Left ventricle myocardium inferior (tissue), 1 donor: ENCODE measurements at regions not wholly inside any gene's neighbourhood (a gene's known extent, or its start where the extent isn't known, plus 50 kb on each side); places are given as distances from the start of the nearest gene placed in this dataset.

Source experiments
- DNase-seq: peaks from one replicate; pipeline ENCODE4 v3.0.0-alpha.2; 2020
- H3K27ac ChIP-seq: fragments of 200-600 bp; replicated peaks from 2 replicates; pipeline ENCODE4 v1.8.0; 2021
- H3K27me3 ChIP-seq: fragments of 200-600 bp; 2 replicates; pipeline ENCODE4 v1.8.0; 2021; ENCODE audit warnings: low read depth
- H3K36me3 ChIP-seq: fragments of 200-600 bp; 2 replicates; pipeline ENCODE4 v1.8.0; 2021
- H3K4me1 ChIP-seq: fragments of 200-600 bp; 2 replicates; pipeline ENCODE4 v1.8.0; 2021
- H3K4me3 ChIP-seq: fragments of 200-600 bp; 2 replicates; pipeline ENCODE4 v1.8.0; 2021; ENCODE audit warnings: mild to moderate bottlenecking, moderate library complexity
- H3K9me3 ChIP-seq: fragments of 200-600 bp; replicated peaks from 2 replicates; pipeline ENCODE4 v1.8.0; 2021
- CTCF ChIP-seq: fragments of 200-600 bp; IDR thresholded peaks from 2 replicates; pipeline ENCODE4 v1.8.0; 2021; ENCODE audit warnings: antibody characterized with exemption, mild to moderate bottlenecking, borderline replicate concordance
- intact Hi-C: fragments of 100-400 bp; cut with micrococcal nuclease; formaldehyde crosslinking; loops from one replicate; pipeline ENCODE4 v1.11.0; 2022
- donor health status: DM: no; HTN: yes; CAD: no; lungs with severe emphysema.

GRCh38 chrX:13927175-13927574 is 102.5 kb downstream of the GEMIN8 start:
- Histone ChIP-seq H3K27ac (no peak overlapping the region), H3K4me1 (no peaks in the 10 kb centered on the region), H3K4me3 (no peak overlapping the region), H3K9me3 (no peaks in the 10 kb centered on the region), H3K27me3 (no peaks in the 10 kb centered on the region), H3K36me3 (no peaks in the 10 kb centered on the region)
- no peak for TF ChIP-seq CTCF
- DNase-seq: no peak
- intact Hi-C loops: no loop called here

GRCh38 chrX:13923845-13924244 is 105.8 kb downstream of the GEMIN8 start:
- Histone ChIP-seq H3K36me3 (no peaks in the 10 kb centered on the region), H3K27me3 (no peaks in the 10 kb centered on the region), H3K4me3 (no peak overlapping the region), H3K27ac (no peak overlapping the region), H3K4me1 (no peaks in the 10 kb centered on the region), H3K9me3 (no peaks in the 10 kb centered on the region)
- TF ChIP-seq CTCF: no peak
- intact Hi-C loops: no loop called here
- DNase-seq: no peak

- TF ChIP-seq CTCF: no peak
- H3K27me3 ChIP-seq: no peaks in the 10 kb centered on the region
- no peaks in the 10 kb centered on the region for H3K4me1 ChIP-seq
- no peaks in the 10 kb centered on the region for H3K9me3 ChIP-seq
- no peaks in the 10 kb centered on the region for H3K36me3 ChIP-seq
- intact Hi-C loops: no loop called here
- no peak overlapping the region for H3K4me3 ChIP-seq
- no peak for DNase-seq
- H3K27ac ChIP-seq: no peak overlapping the region
Observed at GRCh38 chrX:13923289-13923688, 106.4 kb upstream of the GPM6B start.

GRCh38 chrX:13917507-13917906 is 100.6 kb upstream of the GPM6B start:
- intact Hi-C loops: no loop called here
- Histone ChIP-seq H3K9me3 (no peaks in the 10 kb centered on the region), H3K4me3 (no peak overlapping the region), H3K27me3 (no peaks in the 10 kb centered on the region), H3K36me3 (no peaks in the 10 kb centered on the region), H3K27ac (no peak overlapping the region), H3K4me1 (no peaks in the 10 kb centered on the region)
- TF ChIP-seq CTCF: no peak
- no peak for DNase-seq

- H3K36me3 ChIP-seq: no peaks in the 10 kb centered on the region
- H3K4me3 ChIP-seq: no peak overlapping the region
- no peaks in the 10 kb centered on the region for H3K4me1 ChIP-seq
- H3K27me3 ChIP-seq: no peaks in the 10 kb centered on the region
- intact Hi-C loops: no loop called here
- no peaks in the 10 kb centered on the region for H3K9me3 ChIP-seq
- no peak for DNase-seq
- TF ChIP-seq CTCF: no peak
- H3K27ac ChIP-seq: no peak overlapping the region
Observed at GRCh38 chrX:13911586-13911985, 94.7 kb upstream of the GPM6B start.

- H3K36me3 ChIP-seq: no peaks in the 10 kb centered on the region
- TF ChIP-seq CTCF: no peak
- H3K27me3 ChIP-seq: no peaks in the 10 kb centered on the region
- no peak overlapping the region for H3K27ac ChIP-seq
- no peak overlapping the region for H3K4me3 ChIP-seq
- H3K9me3 ChIP-seq: no peaks in the 10 kb centered on the region
- no peaks in the 10 kb centered on the region for H3K4me1 ChIP-seq
- DNase-seq: no peak
- intact Hi-C loops: no loop called here
Observed at GRCh38 chrX:13906093-13906492, 89.2 kb upstream of the GPM6B start.
